ENCODE measurements at regions not wholly inside any gene's neighbourhood (a gene's known extent, or its start where the extent isn't known, plus 50 kb on each side); places are given as distances from the start of the nearest gene placed in this dataset.
"Not testable (repeated sequence)": the region's sequence is repeated elsewhere in the genome, so short reads cannot be mapped to it uniquely, and the experiment has no call there.

DNA sequence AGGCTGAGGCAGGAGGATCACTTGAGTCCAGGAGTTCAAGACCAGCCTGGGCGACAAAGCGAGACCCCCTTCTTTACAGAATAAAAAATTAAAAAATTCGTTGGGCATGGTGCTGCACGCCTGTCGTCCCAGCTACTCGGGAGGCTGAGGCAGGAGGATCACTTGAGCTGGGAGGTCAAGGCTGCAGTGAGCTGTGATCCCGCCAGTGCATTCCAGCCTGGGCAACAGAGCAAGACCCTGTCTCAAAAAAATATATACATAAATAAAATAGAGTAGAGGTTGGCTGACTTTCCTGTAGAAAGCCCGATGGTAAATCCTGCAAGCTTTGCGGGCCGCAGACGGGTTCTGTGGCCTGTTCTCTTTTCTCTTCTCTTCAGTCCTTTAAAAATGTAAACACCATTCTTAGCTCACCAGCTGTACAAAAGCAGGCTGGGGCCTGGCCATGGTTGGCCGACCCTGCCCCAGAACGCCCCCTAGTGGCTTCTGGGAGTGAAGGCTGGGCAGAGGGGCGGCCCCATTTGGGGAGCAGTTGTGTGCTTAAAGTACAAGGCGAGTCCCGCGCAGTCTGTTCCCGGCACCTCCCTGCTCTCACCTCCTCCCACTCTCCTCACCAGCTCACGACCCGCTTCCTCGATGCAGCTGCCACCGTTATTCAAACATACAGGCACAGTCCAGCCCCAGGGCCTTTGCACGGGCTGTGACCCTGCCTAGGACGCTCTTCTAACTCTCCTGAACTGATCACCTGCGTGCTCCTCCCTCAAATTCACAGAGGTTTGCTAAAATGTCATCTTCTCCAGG is 109.5 kb downstream of the CRLF3 start:
- DNase-seq (ENCODE audit: low spot score in 2 of 2); H3K27ac ChIP-seq; H3K27me3 ChIP-seq; H3K4me3 ChIP-seq; H3K36me3 ChIP-seq; H3K9me3 ChIP-seq; H3K4me1 ChIP-seq; intact Hi-C loops (cut with DNase I): not testable (repeated sequence)
- peak in 2 of 3 experiments; percentile 22 to 43 for TF ChIP-seq CTCF (IDR thresholded peaks at IDR 0.05)

- H3K36me3 ChIP-seq; H3K27me3 ChIP-seq; H3K4me1 ChIP-seq; DNase-seq (ENCODE audit: low spot score in 2 of 2); H3K9me3 ChIP-seq; H3K4me3 ChIP-seq; H3K27ac ChIP-seq; intact Hi-C loops (cut with DNase I): not testable (repeated sequence)
Observed at GRCh38 chr17:30713805-30714204, 110.7 kb downstream of the CRLF3 start.

DNA sequence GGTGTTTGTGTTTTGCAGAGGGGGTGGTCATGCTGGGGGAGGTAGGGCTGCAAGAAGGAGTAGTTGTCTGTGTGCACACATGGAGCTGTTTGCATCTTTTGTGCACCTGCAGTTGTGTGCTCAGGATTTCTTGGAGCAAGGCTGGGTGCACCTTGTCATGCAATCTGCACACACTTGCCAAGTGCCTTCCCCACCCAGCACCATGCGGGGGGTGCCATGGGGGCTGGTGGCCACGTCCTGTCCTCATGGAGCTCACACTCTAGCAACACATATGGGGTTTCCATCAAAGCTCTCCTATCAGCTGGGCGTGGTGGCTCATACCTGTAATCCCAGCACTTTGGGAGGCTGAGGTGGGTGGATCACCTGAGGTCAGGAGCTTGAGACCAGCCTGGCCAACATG is 111.6 kb downstream of the CRLF3 start:
- intact Hi-C loops (cut with DNase I); H3K36me3 ChIP-seq; H3K27ac ChIP-seq; DNase-seq (ENCODE audit: low spot score in 2 of 2); H3K4me3 ChIP-seq; H3K4me1 ChIP-seq; H3K27me3 ChIP-seq; H3K9me3 ChIP-seq: not testable (repeated sequence)

- H3K36me3 ChIP-seq; H3K9me3 ChIP-seq; DNase-seq (ENCODE audit: low spot score in 2 of 2); intact Hi-C loops (cut with DNase I); H3K4me3 ChIP-seq; H3K27ac ChIP-seq; H3K27me3 ChIP-seq: not testable (repeated sequence)
- peaks cover 0 to 11% of the 10 kb centered on the region in 2 donors for H3K4me1 ChIP-seq
Observed at GRCh38 chr17:30711626-30712507, 112.6 kb downstream of the CRLF3 start.

DNA sequence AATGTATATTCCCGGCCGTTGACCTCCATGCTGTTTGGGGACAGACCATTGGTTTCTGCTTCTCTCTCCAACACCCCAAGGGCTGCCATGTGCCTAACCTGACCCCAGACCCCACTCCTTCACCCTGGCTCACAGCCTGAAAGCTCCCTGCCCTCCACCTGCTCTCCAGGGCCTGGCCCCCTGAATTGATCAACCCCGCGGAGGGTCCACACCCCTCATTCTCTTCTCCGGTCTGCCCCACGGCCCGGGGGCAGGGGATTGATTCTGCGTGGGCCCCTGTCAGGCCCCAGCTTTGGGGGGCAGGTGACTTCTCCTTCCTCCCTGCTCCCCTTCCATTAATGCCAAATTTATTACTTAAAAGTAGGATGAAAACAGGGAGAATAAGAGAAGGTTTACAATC is 113.3 kb downstream of the CRLF3 start:
- DNase-seq (ENCODE audit: low spot score in 2 of 2); H3K9me3 ChIP-seq; H3K27me3 ChIP-seq; H3K36me3 ChIP-seq; intact Hi-C loops (cut with DNase I); H3K27ac ChIP-seq: not testable (repeated sequence)
- Histone ChIP-seq H3K4me3 (peak overlapping the region in 1 of 2 donors; percentile 65), H3K4me1 (peaks cover 0 to 12% of the 10 kb centered on the region in 2 donors)

DNA sequence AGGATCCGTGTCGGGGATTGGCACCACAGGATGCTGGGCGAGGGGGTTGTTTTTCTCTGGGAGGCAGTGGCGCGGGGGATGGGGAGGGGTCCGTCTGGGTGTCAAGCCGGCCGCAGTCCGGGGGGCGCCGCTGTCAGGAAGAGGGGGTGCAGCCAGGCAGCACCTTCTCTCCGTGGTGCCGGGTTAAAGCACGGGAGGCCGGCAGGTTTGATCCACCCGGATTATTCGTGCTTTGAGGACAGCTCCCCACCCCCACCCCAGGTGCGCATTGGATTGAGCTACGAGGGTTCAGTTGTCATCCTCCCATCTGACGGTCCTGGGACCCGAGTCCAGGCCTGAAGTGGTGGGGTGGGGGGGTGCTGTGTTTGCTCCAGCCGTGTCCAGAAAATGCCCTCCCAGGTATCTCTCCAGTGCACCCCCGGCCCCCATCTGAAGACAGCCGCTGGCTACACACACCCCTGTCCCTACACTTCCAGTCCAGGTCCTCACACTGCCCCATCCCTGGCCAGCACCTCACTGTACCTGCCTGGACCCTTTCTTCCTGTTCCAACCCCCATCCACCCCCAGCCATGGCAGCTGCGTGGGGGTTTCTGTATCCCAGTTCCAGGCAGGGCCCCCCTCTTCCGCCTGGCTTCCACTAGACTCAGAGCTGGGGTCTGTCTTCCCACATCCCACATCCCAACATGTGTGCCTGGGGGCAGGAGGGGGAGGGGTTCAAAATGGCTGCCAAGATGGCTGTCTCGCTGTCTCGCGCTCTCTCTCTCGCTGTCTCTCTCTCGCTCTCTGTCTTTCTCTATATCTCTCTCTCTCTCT is 114.0 kb downstream of the CRLF3 start:
- intact Hi-C loops (cut with DNase I); DNase-seq (ENCODE audit: low spot score in 2 of 2); H3K27ac ChIP-seq; H3K36me3 ChIP-seq; H3K27me3 ChIP-seq; H3K9me3 ChIP-seq: not testable (repeated sequence)
- peaks cover 0 to 14% of the 10 kb centered on the region in 2 donors for H3K4me1 ChIP-seq
- peak overlapping the region; percentile 65 to 84 for H3K4me3 ChIP-seq

GRCh38 chr17:30709561-30710275 is 114.8 kb downstream of the CRLF3 start:
- H3K27me3 ChIP-seq; intact Hi-C loops (cut with DNase I); H3K36me3 ChIP-seq; H3K27ac ChIP-seq; H3K9me3 ChIP-seq; DNase-seq (ENCODE audit: low spot score in 2 of 2): not testable (repeated sequence)
- H3K4me1 ChIP-seq = peaks cover 0 to 14% of the 10 kb centered on the region in 2 donors
- peak overlapping the region; percentile 65 to 84 for H3K4me3 ChIP-seq

DNA sequence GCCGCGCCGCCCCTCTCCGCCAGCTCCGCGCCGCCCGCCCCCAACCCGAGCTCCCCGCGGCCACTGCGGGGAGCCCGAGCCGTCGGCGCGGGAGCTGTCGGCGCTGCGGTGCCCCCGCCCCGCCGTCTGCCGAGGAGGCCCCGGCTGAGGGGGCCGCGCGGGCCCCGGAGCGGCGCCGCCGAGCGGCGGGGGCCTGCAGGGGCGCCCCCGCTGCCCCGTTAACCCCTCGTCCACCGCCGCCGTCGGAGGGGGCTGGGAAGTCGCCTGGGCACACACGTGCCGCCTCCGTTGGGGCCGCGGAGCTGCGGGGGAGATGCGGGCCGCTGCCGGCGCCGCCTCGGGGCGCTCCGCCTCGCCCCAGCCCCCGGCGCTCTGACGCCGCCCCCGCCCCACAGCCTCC is 115.4 kb downstream of the CRLF3 start:
- not testable (repeated sequence) for DNase-seq (ENCODE audit: low spot score in 2 of 2); H3K36me3 ChIP-seq
- peaks cover 0 to 14% of the 10 kb centered on the region in 2 donors for H3K4me1 ChIP-seq

DNA sequence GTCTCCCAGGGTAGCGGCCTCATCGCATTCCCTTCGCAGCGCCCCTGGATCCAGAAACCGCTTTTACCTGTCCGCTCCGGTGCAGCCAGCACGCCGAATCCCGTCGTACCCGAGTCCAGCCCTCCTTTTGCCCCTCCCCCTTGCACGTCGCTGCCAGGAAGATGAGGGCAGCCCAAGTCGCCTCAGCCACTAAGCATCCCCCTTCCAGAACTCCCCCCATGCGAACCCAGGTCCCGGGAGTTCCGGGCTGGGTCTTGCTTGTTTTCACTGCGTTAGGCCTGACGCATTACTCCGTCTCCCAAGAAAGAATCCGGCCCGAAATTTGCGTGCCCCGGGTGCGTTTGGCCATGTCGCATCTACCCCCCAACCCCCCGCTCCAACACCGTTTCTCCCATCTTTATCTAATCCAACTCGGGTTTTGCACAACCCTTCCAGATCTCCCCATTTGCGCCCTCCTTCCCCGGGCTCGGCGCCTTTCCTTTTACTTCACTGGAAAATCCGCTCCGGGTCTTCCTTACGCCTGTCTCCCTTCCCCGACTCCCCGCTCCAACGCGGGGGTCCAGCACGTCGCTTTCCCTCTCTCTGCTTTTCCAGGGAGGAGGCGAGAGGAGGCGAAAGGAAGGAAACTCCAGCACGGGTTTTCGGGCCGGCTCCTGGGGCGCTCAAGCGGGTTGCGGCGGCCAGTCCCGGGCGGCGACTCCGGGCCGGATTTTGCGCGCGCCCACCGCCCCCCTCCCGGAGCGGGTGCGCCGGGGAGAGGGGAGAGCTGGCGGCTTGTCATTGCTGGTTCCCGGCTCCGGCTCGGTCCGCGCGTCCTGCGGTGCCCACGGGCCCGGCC is 116.0 kb downstream of the CRLF3 start:
- DNase-seq (ENCODE audit: low spot score in 2 of 2) = peak; percentile 45 to 91
- intact Hi-C loops (cut with DNase I) = not testable (repeated sequence)

More for the DNA sequence above, 115.4 kb downstream of the CRLF3 start:
- Histone ChIP-seq H3K27ac (peak overlapping the region in 1 of 2 donors; percentile 23), H3K4me3 (peak overlapping the region; percentile 65 to 84)
- H3K27me3 ChIP-seq; intact Hi-C loops (cut with DNase I); H3K9me3 ChIP-seq: not testable (repeated sequence)

GRCh38 chr17:30707724-30708240 is 116.7 kb downstream of the CRLF3 start:
- DNase-seq (ENCODE audit: low spot score in 2 of 2); H3K36me3 ChIP-seq; intact Hi-C loops (cut with DNase I); H3K27me3 ChIP-seq; H3K9me3 ChIP-seq: not testable (repeated sequence)
- H3K4me3 ChIP-seq = peak overlapping the region; percentile 65 to 84
- peak overlapping the region in 1 of 2 donors; percentile 23 for H3K27ac ChIP-seq
- H3K4me1 ChIP-seq = peaks cover 0 to 14% of the 10 kb centered on the region in 2 donors

More for the DNA sequence above, 116.0 kb downstream of the CRLF3 start:
- H3K9me3 ChIP-seq, H3K27me3 ChIP-seq, H3K36me3 ChIP-seq: not testable (repeated sequence)
- Histone ChIP-seq H3K27ac (peak overlapping the region in 1 of 2 donors; percentile 23), H3K4me1 (peaks cover 0 to 14% of the 10 kb centered on the region in 2 donors), H3K4me3 (peak overlapping the region; percentile 65 to 84)
